ENCODE measurements at regions not wholly inside any gene's neighbourhood (a gene's known extent, or its start where the extent isn't known, plus 50 kb on each side); places are given as distances from the start of the nearest gene placed in this dataset.

GRCh38 chr5:2126512-2126911 lies 243.8 kb upstream of the IRX4 start:
- in situ Hi-C loops (cut with HindIII; ENCODE audit: low sequenced_read_pairs), result no loop called here

GRCh38 chr5:2125901-2126265 lies 243.2 kb upstream of the IRX4 start:
- in situ Hi-C loops (cut with HindIII; ENCODE audit: low sequenced_read_pairs), result no loop called here
- no peak for DNase-seq (ENCODE audit: low spot score)

More at GRCh38 chr5:2126512-2126911, 243.8 kb upstream of the IRX4 start:
- no peak for DNase-seq (ENCODE audit: low spot score)

GRCh38 chr5:2125171-2125900 lies 242.6 kb upstream of the IRX4 start:
- no peak for DNase-seq (ENCODE audit: low spot score)
- in situ Hi-C loops (cut with HindIII; ENCODE audit: low sequenced_read_pairs), result no loop called here

- DNase-seq (ENCODE audit: low spot score), result no peak
- in situ Hi-C loops (cut with HindIII; ENCODE audit: low sequenced_read_pairs), result no loop called here
These were observed 241.9 kb upstream of the IRX4 start for GRCh38 chr5:2124434-2125170.

GRCh38 chr5:2123874-2124273 lies 241.1 kb upstream of the IRX4 start:
- DNase-seq (ENCODE audit: low spot score), result no peak
- in situ Hi-C loops (cut with HindIII; ENCODE audit: low sequenced_read_pairs), result no loop called here

- no peak for DNase-seq (ENCODE audit: low spot score)
- in situ Hi-C loops (cut with HindIII; ENCODE audit: low sequenced_read_pairs), result no loop called here
These were observed 237.6 kb upstream of the IRX4 start for GRCh38 chr5:2120361-2120760.

- no peak for DNase-seq (ENCODE audit: low spot score)
- in situ Hi-C loops (cut with HindIII; ENCODE audit: low sequenced_read_pairs), result no loop called here
These were observed 236.8 kb upstream of the IRX4 start for GRCh38 chr5:2119573-2119972.

GRCh38 chr5:2113348-2114131 lies 230.8 kb upstream of the IRX4 start:
- in situ Hi-C loops (cut with HindIII; ENCODE audit: low sequenced_read_pairs), result no loop called here
- no peak for DNase-seq (ENCODE audit: low spot score)

- in situ Hi-C loops (cut with HindIII; ENCODE audit: low sequenced_read_pairs), result no loop called here
- DNase-seq (ENCODE audit: low spot score), result no peak
These were observed 229.7 kb upstream of the IRX4 start for GRCh38 chr5:2112173-2113025.

GRCh38 chr5:2111569-2112105 lies 228.9 kb upstream of the IRX4 start:
- in situ Hi-C loops (cut with HindIII; ENCODE audit: low sequenced_read_pairs), result no loop called here
- DNase-seq (ENCODE audit: low spot score), result no peak

GRCh38 chr5:2110934-2111462 lies 228.3 kb upstream of the IRX4 start:
- DNase-seq (ENCODE audit: low spot score), result no peak
- in situ Hi-C loops (cut with HindIII; ENCODE audit: low sequenced_read_pairs), result no loop called here

- in situ Hi-C loops (cut with HindIII; ENCODE audit: low sequenced_read_pairs), result no loop called here
These were observed 227.6 kb upstream of the IRX4 start for GRCh38 chr5:2110137-2110933.

GRCh38 chr5:2109566-2109965 lies 226.8 kb upstream of the IRX4 start:
- DNase-seq (ENCODE audit: low spot score), result no peak
- in situ Hi-C loops (cut with HindIII; ENCODE audit: low sequenced_read_pairs), result no loop called here

More at GRCh38 chr5:2110137-2110933, 227.6 kb upstream of the IRX4 start:
- DNase-seq (ENCODE audit: low spot score), result no peak

- in situ Hi-C loops (cut with HindIII; ENCODE audit: low sequenced_read_pairs), result no loop called here
- DNase-seq (ENCODE audit: low spot score), result no peak
These were observed 224.0 kb upstream of the IRX4 start for GRCh38 chr5:2106721-2107120.

- no peak for DNase-seq (ENCODE audit: low spot score)
- in situ Hi-C loops (cut with HindIII; ENCODE audit: low sequenced_read_pairs), result no loop called here
These were observed 222.4 kb upstream of the IRX4 start for GRCh38 chr5:2105141-2105540.

GRCh38 chr5:2103940-2104339 lies 221.2 kb upstream of the IRX4 start:
- in situ Hi-C loops (cut with HindIII; ENCODE audit: low sequenced_read_pairs), result no loop called here
- no peak for DNase-seq (ENCODE audit: low spot score)

GRCh38 chr5:2102819-2103776 lies 220.4 kb upstream of the IRX4 start:
- no peak for DNase-seq (ENCODE audit: low spot score)
- in situ Hi-C loops (cut with HindIII; ENCODE audit: low sequenced_read_pairs), result no loop called here
